GM21515 (cell line): ENCODE measurements at regions not wholly inside any gene's neighbourhood (a gene's known extent, or its start where the extent isn't known, plus 50 kb on each side); places are given as distances from the start of the nearest gene placed in this dataset.

Experiments
- ATAC-seq: cut with Tn5 transposase; IDR thresholded peaks from one replicate; pipeline ENCODE4 v1.9.1; 2021; ENCODE audit not compliant: unreplicated experiment

GRCh38 chr2:129296806-129297205 lies 682.7 kb upstream of the RAB6C start:
- ATAC-seq, result no peak

- no peak for ATAC-seq
Observed at GRCh38 chr2:129297430-129297829, 682.0 kb upstream of the RAB6C start.

DNA sequence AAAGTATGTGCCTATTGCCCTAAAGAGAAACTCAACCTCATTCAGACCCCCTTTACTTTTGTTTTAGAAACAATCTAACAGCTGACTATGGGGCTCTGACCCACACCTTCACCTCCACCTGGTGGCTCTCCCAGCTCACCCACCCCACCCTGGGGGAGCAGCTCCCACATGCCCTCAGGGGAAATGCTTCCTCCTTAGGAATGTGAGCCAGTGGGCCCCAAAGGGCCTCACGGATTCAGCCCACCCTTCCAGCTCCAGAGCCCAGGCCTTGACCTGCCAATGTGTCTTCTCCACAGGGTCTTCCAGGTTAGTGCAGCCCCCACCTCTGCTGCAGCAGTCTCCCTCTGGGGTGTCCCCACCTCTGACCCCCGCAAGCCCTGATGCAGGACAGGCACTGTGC lies 680.1 kb upstream of the RAB6C start:
- ATAC-seq, result no peak

- no peak for ATAC-seq
Observed at GRCh38 chr2:129299756-129300155, 679.7 kb upstream of the RAB6C start.

- ATAC-seq, result no peak
Observed at GRCh38 chr2:129300456-129300855, 679.0 kb upstream of the RAB6C start.

- ATAC-seq, result no peak
Observed at GRCh38 chr2:129301431-129301913, 678.0 kb upstream of the RAB6C start.

- no peak for ATAC-seq
Observed at GRCh38 chr2:129302106-129302505, 677.4 kb upstream of the RAB6C start.

DNA sequence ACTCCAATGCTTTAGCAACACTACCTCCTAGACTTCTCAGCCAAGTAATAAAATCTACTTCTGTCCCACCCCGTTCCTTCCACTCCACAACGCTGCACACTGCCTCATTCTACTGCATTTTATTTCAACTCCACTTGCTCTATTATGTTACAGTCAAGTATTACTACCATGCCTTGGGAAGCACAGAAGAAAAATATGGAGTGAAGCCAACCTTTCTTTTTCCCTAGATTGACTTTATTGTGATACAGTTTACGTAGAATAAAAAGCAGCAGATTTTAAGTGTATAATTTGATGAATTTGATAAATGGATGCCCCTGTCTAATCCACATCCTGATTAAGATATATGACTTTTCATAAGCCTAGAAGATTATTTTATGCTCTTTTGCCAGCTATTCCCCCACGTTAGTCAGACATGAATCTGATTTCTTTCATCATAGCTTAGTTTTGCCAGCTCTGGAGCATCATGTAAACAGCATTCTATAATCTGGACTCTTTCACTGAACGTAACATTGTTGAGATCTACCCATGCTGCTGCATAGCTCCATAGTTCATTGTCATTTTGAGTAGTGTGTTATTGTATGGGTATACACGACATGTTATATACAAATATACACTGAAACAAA lies 676.8 kb upstream of the RAB6C start:
- ATAC-seq, result no peak

- ATAC-seq, result no peak
Observed at GRCh38 chr2:129314120-129314519, 665.3 kb upstream of the RAB6C start.

DNA sequence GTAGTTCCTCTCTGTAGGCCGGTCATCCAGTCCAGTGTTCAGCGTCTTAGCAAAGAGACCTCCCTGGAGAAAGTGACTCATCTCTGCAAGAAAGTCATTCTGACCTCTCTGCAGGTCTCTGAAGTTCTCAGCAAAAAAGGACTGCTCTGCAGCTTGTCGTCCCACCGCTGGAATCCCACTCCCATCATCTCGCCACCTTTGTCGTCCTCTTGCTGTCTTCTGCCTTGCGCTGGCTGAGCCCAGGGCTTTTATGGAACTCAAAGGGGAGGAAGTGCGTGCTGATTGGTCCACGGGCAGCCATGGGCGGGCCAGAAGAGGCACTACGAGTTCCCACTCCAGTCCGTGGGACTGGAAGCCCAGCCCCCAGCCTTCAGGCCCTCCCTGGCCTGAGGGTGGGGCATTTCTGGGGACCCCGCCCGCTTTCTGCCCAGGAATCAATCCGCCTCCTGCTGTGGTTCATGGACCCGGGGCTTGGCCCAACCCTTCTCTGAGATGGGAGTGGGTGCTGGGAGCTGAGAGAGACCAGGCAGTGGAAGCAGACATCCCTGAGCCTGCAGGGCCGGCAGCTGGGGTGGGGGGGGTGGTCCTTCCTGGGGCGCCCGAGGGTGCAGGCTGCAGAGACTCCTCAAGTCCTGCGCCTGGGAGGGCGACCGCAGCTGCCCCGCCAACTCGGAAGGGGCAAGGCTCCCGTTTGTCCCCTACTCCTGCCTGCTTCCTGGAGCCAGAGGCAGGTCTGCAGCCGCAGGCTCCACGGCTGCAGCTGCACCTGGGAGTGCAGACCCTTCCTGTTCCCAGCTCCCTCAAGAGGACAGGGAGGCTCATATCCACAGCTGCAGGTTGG lies 660.7 kb upstream of the RAB6C start:
- no peak for ATAC-seq

GRCh38 chr2:129319422-129319717 lies 660.1 kb upstream of the RAB6C start:
- ATAC-seq, result no peak

DNA sequence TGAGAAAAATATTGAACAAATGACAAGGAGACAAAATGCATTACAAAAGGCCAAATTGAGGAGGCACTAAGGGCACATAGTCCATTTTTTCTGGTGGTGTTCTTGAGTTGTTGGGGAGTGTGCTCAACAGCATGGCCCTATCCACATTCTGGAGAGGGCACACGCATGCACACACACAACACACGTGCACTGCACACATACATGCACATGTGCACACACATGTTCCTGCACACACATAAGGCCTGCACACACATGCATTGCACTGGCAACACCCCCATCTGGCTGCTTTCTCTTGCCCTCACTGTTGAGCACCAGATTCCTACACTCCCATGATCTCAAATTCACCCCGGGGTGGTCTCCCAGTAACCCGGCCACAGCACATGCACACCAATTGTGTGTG lies 659.2 kb upstream of the RAB6C start:
- ATAC-seq, result no peak

DNA sequence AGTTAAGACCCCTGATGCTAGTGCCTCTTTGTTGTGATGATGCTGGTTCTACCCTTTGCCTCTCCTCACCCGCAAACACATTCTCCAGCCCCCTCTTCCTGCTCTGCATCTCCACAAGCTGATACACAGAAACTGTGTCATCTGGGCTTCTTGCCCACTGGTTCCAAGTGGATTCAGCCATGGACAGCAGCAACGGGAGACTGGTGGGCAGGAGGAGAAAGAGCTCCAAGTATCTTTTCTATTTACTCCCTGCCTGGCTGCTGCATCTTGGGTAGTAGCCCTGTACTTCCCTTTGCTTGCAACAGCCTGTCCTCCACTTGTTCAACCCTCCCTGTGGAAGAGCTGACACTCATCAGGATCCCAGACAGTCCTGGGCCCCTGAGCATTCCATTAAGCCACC lies 655.1 kb upstream of the RAB6C start:
- no peak for ATAC-seq

GRCh38 chr2:129325151-129325550 lies 654.3 kb upstream of the RAB6C start:
- no peak for ATAC-seq

DNA sequence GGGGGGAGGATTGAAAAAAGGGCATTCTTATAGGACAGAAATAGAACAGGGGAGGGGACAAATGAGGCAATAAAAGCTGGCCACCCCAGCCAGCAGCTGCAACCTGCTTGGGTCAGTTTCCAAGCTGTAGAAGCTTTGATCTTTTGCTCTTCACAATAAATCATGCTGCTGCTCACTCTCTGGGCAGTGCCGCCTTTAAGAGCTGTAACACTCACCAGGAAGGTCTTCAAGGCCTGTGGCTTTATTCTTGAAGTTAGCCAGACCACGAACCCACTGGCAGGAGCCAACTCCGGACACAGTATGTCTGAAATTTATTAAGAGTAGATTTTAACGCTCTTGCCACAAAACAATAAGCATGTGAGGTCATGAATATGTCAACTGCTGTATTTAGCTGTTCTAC lies 649.9 kb upstream of the RAB6C start:
- no peak for ATAC-seq

GRCh38 chr2:129330504-129330903 lies 649.0 kb upstream of the RAB6C start:
- no peak for ATAC-seq

DNA sequence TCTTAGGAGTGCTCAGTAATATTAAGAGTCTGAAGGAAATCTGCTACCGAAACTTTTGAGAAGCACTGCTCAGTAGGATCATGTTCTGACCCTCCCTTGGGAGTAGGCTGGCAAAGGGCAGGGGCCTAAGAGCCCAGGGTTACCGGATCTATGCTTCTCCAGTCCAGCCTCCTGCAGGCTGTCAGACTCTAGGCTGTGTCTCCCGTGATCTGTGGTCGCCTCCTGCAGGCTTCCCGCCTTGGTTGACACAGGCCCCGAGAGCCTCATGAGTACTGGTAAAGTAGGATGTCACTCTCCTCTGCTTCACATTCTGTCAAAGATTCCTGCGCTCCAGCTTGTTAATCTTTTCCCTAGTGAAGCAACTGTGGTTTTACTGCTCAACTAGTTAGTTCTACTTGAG lies 647.8 kb upstream of the RAB6C start:
- no peak for ATAC-seq

DNA sequence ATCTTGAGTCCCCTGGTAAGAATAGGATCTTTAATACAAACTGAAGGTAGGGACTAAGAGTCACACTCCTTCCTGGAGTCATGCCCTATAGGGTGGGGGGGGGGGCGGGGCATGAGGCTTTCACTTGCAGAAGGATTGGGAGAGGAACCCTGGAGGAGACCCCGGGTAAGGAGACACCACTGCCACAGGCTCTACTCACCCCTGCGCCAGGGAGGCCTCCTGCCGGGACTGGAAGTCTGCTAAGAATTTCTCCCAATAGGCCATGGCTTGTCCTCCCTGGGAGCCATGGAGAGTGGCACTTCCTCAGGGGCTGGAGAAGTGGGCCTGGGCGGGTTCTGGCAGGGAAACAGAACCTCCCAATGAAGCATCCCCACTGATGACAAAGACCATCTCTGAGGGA lies 645.3 kb upstream of the RAB6C start:
- no peak for ATAC-seq

DNA sequence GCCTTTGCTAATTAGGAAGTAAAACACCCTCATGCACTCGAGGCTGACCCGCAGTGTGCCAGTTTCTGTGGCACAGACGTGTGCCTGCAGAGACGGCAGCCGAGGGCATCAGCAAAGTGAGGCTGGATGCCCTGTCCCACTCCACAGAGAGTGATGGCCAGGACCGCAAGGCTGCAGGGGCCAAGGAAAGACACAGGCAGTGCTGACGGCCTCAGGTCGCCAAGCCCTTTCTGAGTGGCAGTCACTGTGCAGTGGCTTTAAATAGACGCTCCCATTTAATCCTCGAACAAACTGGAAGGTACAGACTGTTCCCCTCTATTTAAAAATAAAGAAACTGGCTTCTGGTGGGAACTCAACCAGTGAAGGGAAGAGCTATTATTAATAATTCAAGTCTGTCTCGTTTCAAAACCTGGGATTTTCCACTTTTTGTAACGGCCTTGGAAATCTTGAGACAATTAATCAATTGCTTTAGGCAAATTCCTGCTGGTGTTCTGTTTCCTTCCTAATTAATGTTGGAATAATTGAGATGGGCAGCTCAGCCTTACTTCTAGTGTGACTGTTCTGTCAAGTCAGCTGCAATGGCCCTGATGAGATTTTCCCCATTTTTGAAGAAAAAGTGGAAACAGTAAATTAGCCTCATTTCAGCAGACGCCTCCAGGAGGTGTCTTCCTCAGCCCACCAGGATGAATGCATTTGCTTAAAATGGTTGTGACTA lies 644.6 kb upstream of the RAB6C start:
- ATAC-seq, result no peak

DNA sequence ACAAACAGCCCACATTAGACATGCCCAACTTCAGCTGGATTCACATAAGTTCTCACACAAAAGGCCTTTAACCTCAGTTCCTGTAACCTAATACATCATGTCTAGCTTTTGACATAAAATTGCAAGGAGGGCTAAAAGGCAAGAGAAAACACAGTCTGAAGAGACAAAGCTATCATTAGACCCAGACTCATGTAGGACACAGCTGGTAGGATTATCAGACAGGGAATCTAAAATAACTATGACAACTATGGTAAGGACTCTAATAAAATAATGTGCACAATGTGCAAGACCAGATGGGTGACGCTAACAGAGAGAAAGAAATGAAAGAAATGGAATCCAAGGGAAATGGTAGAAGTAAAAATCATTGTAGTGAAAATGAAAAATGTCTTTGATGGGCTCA lies 643.2 kb upstream of the RAB6C start:
- no peak for ATAC-seq

DNA sequence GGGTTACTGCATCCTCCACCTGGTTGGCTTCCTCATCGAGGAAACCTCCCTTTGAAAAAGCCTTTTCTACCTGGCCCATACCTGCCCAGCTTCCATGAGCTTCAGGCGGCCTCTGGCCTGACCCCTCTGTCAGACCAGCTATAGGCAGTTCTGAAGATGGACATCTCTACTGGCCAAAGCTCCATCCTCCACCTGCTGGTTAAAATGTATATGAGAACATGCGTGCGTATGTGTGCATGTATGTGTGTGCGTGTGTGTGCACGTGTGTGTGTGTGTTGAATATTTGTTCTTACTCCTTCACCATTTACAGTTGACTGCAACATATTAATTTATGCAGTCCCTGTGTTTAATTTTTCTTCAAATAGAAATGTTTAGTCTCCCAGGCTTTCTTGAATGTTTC lies 642.4 kb upstream of the RAB6C start:
- ATAC-seq, result no peak

DNA sequence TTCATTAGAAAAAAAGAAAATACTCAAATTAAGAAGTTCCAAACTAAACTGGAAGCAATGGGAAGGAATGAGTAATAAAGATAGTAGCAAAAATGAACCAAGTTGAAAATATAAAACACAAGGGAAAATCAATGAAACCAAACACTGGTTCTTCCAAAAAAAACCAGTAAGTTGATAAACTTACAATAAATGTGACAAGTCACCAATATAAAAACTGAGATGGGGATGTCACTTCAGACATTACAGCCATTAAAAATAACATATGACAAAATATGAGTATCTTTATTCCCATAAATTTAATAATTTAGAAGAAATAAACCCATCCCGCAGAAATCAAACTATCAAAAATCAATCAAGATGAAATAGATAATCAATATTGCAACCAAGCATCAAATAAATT lies 633.9 kb upstream of the RAB6C start:
- no peak for ATAC-seq
